IMR-90 (cell line): ENCODE measurements at regions not wholly inside any gene's neighbourhood (a gene's known extent, or its start where the extent isn't known, plus 50 kb on each side); places are given as distances from the start of the nearest gene placed in this dataset.

Source experiments
- ATAC-seq: fragments of 200-7000 bp; cut with Tn5 transposase; 2 replicates; pipeline ENCODE4 v1.9.1; 2020; ENCODE audit warnings: low read depth, mild to moderate bottlenecking, moderate library complexity
- BruUV-seq: library from RNA; stranded (reverse); fragments of 400-500 nt; replicated peaks from 2 replicates; lab custom pipeline; 2021; lab: Mats Ljungman, UMichigan
- CTCF ChIA-PET: fragments of 300-600 bp; formaldehyde crosslinking; extraction: SDS; loops from one replicate; lab custom pipeline; 2021; ENCODE audit warnings: antibody characterized with exemption; lab: Yijun Ruan, JAX
- POLR2A ChIA-PET: fragments of 300-600 bp; sonication (Branson Sonifier 250); formaldehyde crosslinking; loops from one replicate; lab custom pipeline; 2022; ENCODE audit warnings: antibody characterized with exemption; ENCODE audit not compliant: unreplicated experiment; lab: Charles Lee
- DNase-seq: peaks from one replicate; pipeline ENCODE4 v3.0.0; 2013
- H2AFZ ChIP-seq: replicated peaks from 2 replicates; pipeline ENCODE3; 2013; ENCODE audit warnings: low read length, mild to moderate bottlenecking; ENCODE audit not compliant: poor library complexity
- H2AK5ac ChIP-seq: 2 replicates; pipeline ENCODE4 v1.6.1; 2013; ENCODE audit warnings: low read depth, low read length, inconsistent platforms
- H2AK9ac ChIP-seq: replicated peaks from 2 replicates; pipeline ENCODE3; 2013; ENCODE audit warnings: mild to moderate bottlenecking, low read depth, low read length, moderate library complexity; ENCODE audit not compliant: poor library complexity
- H2BK120ac ChIP-seq: 2 replicates; pipeline ENCODE4 v1.6.1; 2013; ENCODE audit warnings: low read depth, low read length, inconsistent platforms
- H2BK15ac ChIP-seq: 3 replicates; pipeline ENCODE4 v1.6.1; 2013; ENCODE audit warnings: low read depth, low read length, inconsistent platforms
- H2BK20ac ChIP-seq: 2 replicates; pipeline ENCODE4 v1.6.1; 2013; ENCODE audit warnings: low read depth, mild to moderate bottlenecking, inconsistent platforms, low read length, moderate library complexity
- H2BK5ac ChIP-seq: 2 replicates; pipeline ENCODE4 v1.6.1; 2013; ENCODE audit warnings: mild to moderate bottlenecking, low read depth, low read length, inconsistent platforms; ENCODE audit not compliant: poor library complexity, severe bottlenecking
- H3K14ac ChIP-seq: replicated peaks from 2 replicates; pipeline ENCODE4 v1.6.1; 2013; ENCODE audit warnings: low read depth, low read length, inconsistent platforms
- H3K18ac ChIP-seq: 2 replicates; pipeline ENCODE4 v1.6.1; 2013; ENCODE audit warnings: low read depth, low read length, control low read depth
- H3K23ac ChIP-seq: 2 replicates; pipeline ENCODE4 v1.6.1; 2013; ENCODE audit warnings: low read depth, low read length, inconsistent platforms
- H3K27ac ChIP-seq: 2 replicates; pipeline ENCODE4 v1.5.1; 2013; ENCODE audit warnings: mild to moderate bottlenecking, control low read depth, low read length; ENCODE audit not compliant: insufficient read depth
- H3K27me3 ChIP-seq: 2 replicates; pipeline ENCODE4 v1.6.1; 2013; ENCODE audit warnings: low read length; ENCODE audit not compliant: control insufficient read depth, insufficient read depth
- H3K36me3 ChIP-seq: 2 replicates; pipeline ENCODE4 v1.6.1; 2013; ENCODE audit warnings: low read length, mixed read lengths; ENCODE audit not compliant: control insufficient read depth, insufficient read depth
- H3K4ac ChIP-seq: 2 replicates; pipeline ENCODE4 v1.6.1; 2013; ENCODE audit warnings: low read depth, low read length, inconsistent platforms
- H3K4me1 ChIP-seq: 2 replicates; pipeline ENCODE4 v1.6.1; 2013; ENCODE audit warnings: low read length, mixed read lengths; ENCODE audit not compliant: control insufficient read depth, insufficient read depth
- H3K4me2 ChIP-seq: 2 replicates; pipeline ENCODE4 v1.6.1; 2013; ENCODE audit warnings: low read depth, mild to moderate bottlenecking, control low read depth, low read length, moderate library complexity
- H3K4me3 ChIP-seq: 2 replicates; pipeline ENCODE4 v1.5.1; 2013; ENCODE audit warnings: low read depth, mild to moderate bottlenecking, control low read depth, low read length, moderate library complexity; ENCODE audit not compliant: insufficient read depth
- H3K56ac ChIP-seq: 2 replicates; pipeline ENCODE4 v1.6.1; 2013; ENCODE audit warnings: low read length, inconsistent platforms; ENCODE audit not compliant: insufficient read depth; ENCODE audit errors: extremely low read depth
- H3K79me1 ChIP-seq, 2 experiments: 2 replicates each; pipeline ENCODE4 v1.6.1; 2013; ENCODE audit warnings: low read length in 2 of 2, inconsistent platforms in 1 of 2, low read depth in 1 of 2
- H3K9ac ChIP-seq: 2 replicates; pipeline ENCODE4 v1.6.1; 2013; ENCODE audit warnings: low read depth, low read length, control low read depth
- H3K9me1 ChIP-seq: 2 replicates; pipeline ENCODE4 v1.6.1; 2013; ENCODE audit warnings: low read length, inconsistent platforms; ENCODE audit not compliant: insufficient read depth
- H3K9me3 ChIP-seq: 2 replicates; pipeline ENCODE4 v1.6.1; 2013; ENCODE audit warnings: low read length; ENCODE audit not compliant: control insufficient read depth, insufficient read depth
- H4K20me1 ChIP-seq: 2 replicates; pipeline ENCODE4 v1.6.1; 2013; ENCODE audit warnings: low read length, inconsistent platforms; ENCODE audit not compliant: insufficient read depth
- H4K5ac ChIP-seq: 2 replicates; pipeline ENCODE4 v1.6.1; 2013; ENCODE audit warnings: mild to moderate bottlenecking, low read depth, low read length, control low read depth
- H4K8ac ChIP-seq, 2 experiments: 2 replicates each; pipeline ENCODE4 v1.6.1; 2013; ENCODE audit warnings: low read depth in 2 of 2, low read length in 2 of 2, control low read depth in 1 of 2, inconsistent platforms in 1 of 2
- H4K91ac ChIP-seq: 2 replicates; pipeline ENCODE4 v1.6.1; 2013; ENCODE audit warnings: low read depth, low read length, inconsistent platforms; ENCODE audit not compliant: insufficient read depth
- BHLHE40 ChIP-seq: fragments of 150-350 bp; IDR thresholded peaks from 2 replicates; pipeline ENCODE4 v1.6.1; 2016; ENCODE audit warnings: mild to moderate bottlenecking, low read depth, low read length
- CEBPB ChIP-seq: IDR thresholded peaks from 2 replicates; pipeline ENCODE4 v1.6.1; 2012; ENCODE audit warnings: low read depth, low read length, improper control_type of control experiment
- CHD1 ChIP-seq: IDR thresholded peaks from 2 replicates; pipeline ENCODE4 v1.6.1; 2012; ENCODE audit warnings: low read depth, low read length, improper control_type of control experiment
- CTCF ChIP-seq: conservative IDR thresholded peaks from 2 replicates; pipeline ENCODE4 v1.5.1; 2012; ENCODE audit warnings: mild to moderate bottlenecking, low read depth, low read length, improper control_type of control experiment
- FOS ChIP-seq: fragments of 150-350 bp; IDR thresholded peaks from 2 replicates; pipeline ENCODE4 v1.6.1; 2016; ENCODE audit warnings: low read depth, low read length
- MAFK ChIP-seq: IDR thresholded peaks from 2 replicates; pipeline ENCODE4 v1.6.1; 2012; ENCODE audit warnings: low read depth, low read length, improper control_type of control experiment
- MAZ ChIP-seq: IDR thresholded peaks from 2 replicates; pipeline ENCODE4 v1.6.1; 2012; ENCODE audit warnings: low read depth, mild to moderate bottlenecking, low read length, improper control_type of control experiment, moderate library complexity, borderline replicate concordance
- MXI1 ChIP-seq: IDR thresholded peaks from 2 replicates; pipeline ENCODE4 v1.6.1; 2012; ENCODE audit warnings: low read depth, mild to moderate bottlenecking, low read length, moderate library complexity, borderline replicate concordance
- NFE2L2 ChIP-seq: fragments of 150-350 bp; IDR thresholded peaks from 2 replicates; pipeline ENCODE4 v1.6.1; 2016; ENCODE audit warnings: low read depth, mild to moderate bottlenecking, low read length
- POLR2A ChIP-seq: IDR thresholded peaks from 2 replicates; pipeline ENCODE4 v1.6.1; 2012; ENCODE audit warnings: mild to moderate bottlenecking, low read depth, low read length
- RAD21 ChIP-seq: IDR thresholded peaks from 2 replicates; pipeline ENCODE4 v1.6.1; 2012; ENCODE audit warnings: low read length, improper control_type of control experiment
- RCOR1 ChIP-seq: IDR thresholded peaks from 2 replicates; pipeline ENCODE4 v1.6.1; 2012; ENCODE audit warnings: mild to moderate bottlenecking, low read length, improper control_type of control experiment; ENCODE audit not compliant: insufficient replicate concordance
- RFX5 ChIP-seq: IDR thresholded peaks from 2 replicates; pipeline ENCODE4 v1.8.0; 2012; ENCODE audit warnings: low read depth, mild to moderate bottlenecking, low read length, moderate library complexity
- SMC3 ChIP-seq: fragments of 150-350 bp; IDR thresholded peaks from 2 replicates; pipeline ENCODE4 v1.6.1; 2016; ENCODE audit warnings: low read depth, mild to moderate bottlenecking, antibody characterized with exemption, low read length, moderate library complexity
- USF2 ChIP-seq: fragments of 150-350 bp; IDR thresholded peaks from 2 replicates; pipeline ENCODE4 v1.6.1; 2017; ENCODE audit warnings: mild to moderate bottlenecking, antibody characterized with exemption, low read length, low read depth
- WGBS, 2 experiments: methylation state at CpG; one replicate each; pipeline versions ENCODE4 v1.1.5 to v1.1.7; 2013; ENCODE audit warnings: missing lambda C conversion rate in 2 of 2; ENCODE audit not compliant: insufficient read length in 1 of 2; ENCODE audit errors: extremely low coverage in 2 of 2; 5-methylcytosine and 5-hydroxymethylcytosine counted together
- dilution Hi-C: fragments of 300-500 bp; cut with HindIII; formaldehyde crosslinking; loops from one replicate; pipeline ENCODE4 v1.14.3; 2018; ENCODE audit warnings: low sequenced_read_pairs; ENCODE audit not compliant: unreplicated experiment
- in situ Hi-C: fragments of 300-500 bp; cut with MboI; formaldehyde crosslinking; loops from 3 replicates; pipeline ENCODE4 v1.14.3; 2019; ENCODE audit warnings: low sequenced_read_pairs, inconsistent platforms, mixed read lengths
- intact Hi-C: fragments of 100-400 bp; cut with micrococcal nuclease; formaldehyde crosslinking; loops from 2 replicates; pipeline ENCODE4 v1.10.0; 2022
- TF ChIP-seq, protein P1 (sequence below): fragments of 150-350 bp; IDR thresholded peaks from 2 replicates; pipeline ENCODE4 v1.6.1; 2016; ENCODE audit warnings: low read depth, mild to moderate bottlenecking, low read length, moderate library complexity, borderline replicate concordance

DNA sequence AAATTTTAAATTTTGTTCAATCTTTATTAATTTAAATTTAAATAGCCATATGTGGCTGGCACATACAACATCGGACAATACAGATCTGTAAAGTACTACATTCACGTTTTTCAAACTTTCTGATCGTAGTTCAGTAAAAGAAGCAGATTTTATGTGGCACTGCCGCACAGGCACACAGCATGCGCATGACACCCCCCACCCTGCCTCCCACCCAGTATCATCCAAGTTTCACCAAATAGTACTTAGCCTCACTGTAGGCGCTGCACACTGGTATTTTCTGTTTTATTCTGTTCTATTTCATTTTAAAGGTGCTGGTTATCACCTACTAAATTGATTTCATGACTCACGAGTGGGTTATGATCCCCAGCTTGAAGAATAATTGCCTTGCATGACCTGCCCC lies 159.9 kb downstream of the HIPK3 start:
- Histone ChIP-seq H2AFZ (no peak overlapping the region), H3K79me1 (peaks cover 7 to 38% of the 10 kb centered on the region in 2 experiments; a peak in 3 of 4 replicates), H4K5ac (no peak overlapping the region), H3K4ac (no peak overlapping the region), H3K9me3 (no peaks in the 10 kb centered on the region), H3K9ac (no peak overlapping the region), H2AK9ac (no peak overlapping the region), H3K4me1 (no peaks in the 10 kb centered on the region), H3K56ac (no peak overlapping the region), H3K4me2 (no peak overlapping the region), H3K27me3 (no peaks in the 10 kb centered on the region), H3K27ac (no peak overlapping the region), H2AK5ac (no peak overlapping the region), H4K20me1 (no peaks in the 10 kb centered on the region), H3K14ac (no peak overlapping the region), H3K9me1 (0 out of 2 replicates have a peak, but pooled peaks cover 5% of the 10 kb centered on the region), H2BK120ac (no peak overlapping the region), H3K18ac (no peak overlapping the region), H3K4me3 (no peak overlapping the region), H2BK15ac (no peak overlapping the region), H2BK20ac (no peak overlapping the region), H3K23ac (no peak overlapping the region), H4K8ac (no peak overlapping the region), H4K91ac (no peak overlapping the region), H3K36me3 (no peaks in the 10 kb centered on the region), H2BK5ac (no peak overlapping the region)
- TF ChIP-seq CEBPB (no peak), CTCF (no peak), RAD21 (no peak), MAFK (no peak), RCOR1 (no peak), POLR2A (no peak), BHLHE40 (no peak), MXI1 (no peak), CHD1 (no peak), USF2 (no peak), MAZ (no peak), SMC3 (no peak), RFX5 (no peak), FOS (no peak), NFE2L2 (no peak)
- TF ChIP-seq, protein P1, sequence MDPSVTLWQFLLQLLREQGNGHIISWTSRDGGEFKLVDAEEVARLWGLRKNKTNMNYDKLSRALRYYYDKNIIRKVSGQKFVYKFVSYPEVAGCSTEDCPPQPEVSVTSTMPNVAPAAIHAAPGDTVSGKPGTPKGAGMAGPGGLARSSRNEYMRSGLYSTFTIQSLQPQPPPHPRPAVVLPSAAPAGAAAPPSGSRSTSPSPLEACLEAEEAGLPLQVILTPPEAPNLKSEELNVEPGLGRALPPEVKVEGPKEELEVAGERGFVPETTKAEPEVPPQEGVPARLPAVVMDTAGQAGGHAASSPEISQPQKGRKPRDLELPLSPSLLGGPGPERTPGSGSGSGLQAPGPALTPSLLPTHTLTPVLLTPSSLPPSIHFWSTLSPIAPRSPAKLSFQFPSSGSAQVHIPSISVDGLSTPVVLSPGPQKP: no peak
- intact Hi-C loops: no loop called here
- ChIA-PET CTCF (no interaction called here), POLR2A (no interaction called here)
- dilution Hi-C loops: no loop called here
- no peak for DNase-seq
- no TSS peak for BruUV-seq
- WGBS, 2 experiments: 100% methylated on average over 3 of the region's 7 CpGs; no CpG with 5 or more reads in 1 of the 2 experiments
- ATAC-seq: no peak
- in situ Hi-C loops: no loop called here
